HL-60 (cell line): ENCODE measurements at regions not wholly inside any gene's neighbourhood (a gene's known extent, or its start where the extent isn't known, plus 50 kb on each side); places are given as distances from the start of the nearest gene placed in this dataset.

ENCODE experiments used
- DNase-seq, 2 experiments: peaks; one replicate each; pipeline ENCODE4 v3.0.0-alpha.2; 2010 to 2020; ENCODE audit warnings: low read depth in 1 of 2, low spot score in 1 of 2
- H3K27ac ChIP-seq: fragments of 250-450 bp; sonication (Bioruptor Pico); replicated peaks from 2 replicates; pipeline ENCODE4 v1.5.1; 2020; ENCODE audit warnings: mild to moderate bottlenecking, moderate library complexity
- H3K27me3 ChIP-seq: fragments of 250-450 bp; sonication (Bioruptor Pico); 2 replicates; pipeline ENCODE4 v1.5.1; 2021; ENCODE audit warnings: mild to moderate bottlenecking, moderate library complexity; ENCODE audit not compliant: insufficient read depth, poor library complexity, severe bottlenecking
- H3K4me3 ChIP-seq: replicated peaks from 2 replicates; pipeline ENCODE4 v1.5.1; 2011; ENCODE audit warnings: mild to moderate bottlenecking, control low read depth, low read length; ENCODE audit not compliant: insufficient read depth
- CTCF ChIP-seq: IDR thresholded peaks from one replicate; pipeline ENCODE4 v1.5.1; 2011; ENCODE audit warnings: low read length, control low read depth, inconsistent platforms; ENCODE audit not compliant: insufficient read depth
- GABPA ChIP-seq: IDR thresholded peaks from 2 replicates; pipeline ENCODE4 v1.6.1; 2012; ENCODE audit warnings: low read depth
- POLR2AphosphoS5 ChIP-seq: IDR thresholded peaks from 2 replicates; pipeline ENCODE4 v1.6.1; 2012; ENCODE audit warnings: low read depth
- SPI1 ChIP-seq: IDR thresholded peaks from 2 replicates; pipeline ENCODE4 v1.6.1; 2012; ENCODE audit warnings: low read depth, mild to moderate bottlenecking, borderline replicate concordance
- TF ChIP-seq, protein P1 (sequence below): IDR thresholded peaks from 2 replicates; pipeline ENCODE4 v1.6.1; 2012; ENCODE audit warnings: low read depth; ENCODE audit not compliant: insufficient replicate concordance

DNA sequence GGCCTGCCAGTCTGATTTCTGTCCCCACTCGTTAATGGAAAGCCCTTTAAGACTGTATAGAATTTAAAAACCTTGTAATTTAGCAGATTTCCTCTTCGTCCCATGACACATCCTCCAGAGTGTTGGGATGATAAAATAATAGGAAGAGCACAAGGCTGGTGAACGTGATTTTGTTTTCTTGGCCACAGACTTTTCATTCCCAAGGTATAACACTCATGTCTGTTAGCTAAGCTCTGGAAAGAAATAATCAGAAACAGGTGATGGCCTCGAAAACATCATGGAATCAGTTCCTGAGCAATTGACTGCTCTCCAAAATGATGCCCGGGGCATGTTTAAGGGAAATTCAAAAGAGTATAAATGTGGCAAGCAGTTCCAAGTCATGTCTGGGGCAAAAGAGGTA is 337.8 kb upstream of the TCF4 start:
- no peak for TF ChIP-seq GABPA
- no peak for TF ChIP-seq POLR2AphosphoS5
- no peak for TF ChIP-seq CTCF
- TF ChIP-seq, protein P1, sequence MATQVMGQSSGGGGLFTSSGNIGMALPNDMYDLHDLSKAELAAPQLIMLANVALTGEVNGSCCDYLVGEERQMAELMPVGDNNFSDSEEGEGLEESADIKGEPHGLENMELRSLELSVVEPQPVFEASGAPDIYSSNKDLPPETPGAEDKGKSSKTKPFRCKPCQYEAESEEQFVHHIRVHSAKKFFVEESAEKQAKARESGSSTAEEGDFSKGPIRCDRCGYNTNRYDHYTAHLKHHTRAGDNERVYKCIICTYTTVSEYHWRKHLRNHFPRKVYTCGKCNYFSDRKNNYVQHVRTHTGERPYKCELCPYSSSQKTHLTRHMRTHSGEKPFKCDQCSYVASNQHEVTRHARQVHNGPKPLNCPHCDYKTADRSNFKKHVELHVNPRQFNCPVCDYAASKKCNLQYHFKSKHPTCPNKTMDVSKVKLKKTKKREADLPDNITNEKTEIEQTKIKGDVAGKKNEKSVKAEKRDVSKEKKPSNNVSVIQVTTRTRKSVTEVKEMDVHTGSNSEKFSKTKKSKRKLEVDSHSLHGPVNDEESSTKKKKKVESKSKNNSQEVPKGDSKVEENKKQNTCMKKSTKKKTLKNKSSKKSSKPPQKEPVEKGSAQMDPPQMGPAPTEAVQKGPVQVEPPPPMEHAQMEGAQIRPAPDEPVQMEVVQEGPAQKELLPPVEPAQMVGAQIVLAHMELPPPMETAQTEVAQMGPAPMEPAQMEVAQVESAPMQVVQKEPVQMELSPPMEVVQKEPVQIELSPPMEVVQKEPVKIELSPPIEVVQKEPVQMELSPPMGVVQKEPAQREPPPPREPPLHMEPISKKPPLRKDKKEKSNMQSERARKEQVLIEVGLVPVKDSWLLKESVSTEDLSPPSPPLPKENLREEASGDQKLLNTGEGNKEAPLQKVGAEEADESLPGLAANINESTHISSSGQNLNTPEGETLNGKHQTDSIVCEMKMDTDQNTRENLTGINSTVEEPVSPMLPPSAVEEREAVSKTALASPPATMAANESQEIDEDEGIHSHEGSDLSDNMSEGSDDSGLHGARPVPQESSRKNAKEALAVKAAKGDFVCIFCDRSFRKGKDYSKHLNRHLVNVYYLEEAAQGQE, result no peak
- TF ChIP-seq SPI1, result no peak
- no peak overlapping the region for H3K27ac ChIP-seq
- H3K27me3 ChIP-seq, result no peaks in the 10 kb centered on the region
- H3K4me3 ChIP-seq, result no peak overlapping the region
- no peak for DNase-seq

- DNase-seq, result no peak
- H3K27me3 ChIP-seq, result no peaks in the 10 kb centered on the region
- no peak for TF ChIP-seq POLR2AphosphoS5
- TF ChIP-seq SPI1, result no peak
- TF ChIP-seq, protein P1, result no peak
- TF ChIP-seq GABPA, result no peak
- TF ChIP-seq CTCF, result no peak
- H3K27ac ChIP-seq, result no peak overlapping the region
- H3K4me3 ChIP-seq, result no peak overlapping the region
Measured at GRCh38 chr18:55920063-55920462, 332.1 kb upstream of the TCF4 start.

GRCh38 chr18:55918444-55918843 is 330.5 kb upstream of the TCF4 start:
- DNase-seq, result no peak
- no peak overlapping the region for H3K4me3 ChIP-seq
- no peak overlapping the region for H3K27ac ChIP-seq
- H3K27me3 ChIP-seq, result no peaks in the 10 kb centered on the region
- no peak for TF ChIP-seq CTCF

DNA sequence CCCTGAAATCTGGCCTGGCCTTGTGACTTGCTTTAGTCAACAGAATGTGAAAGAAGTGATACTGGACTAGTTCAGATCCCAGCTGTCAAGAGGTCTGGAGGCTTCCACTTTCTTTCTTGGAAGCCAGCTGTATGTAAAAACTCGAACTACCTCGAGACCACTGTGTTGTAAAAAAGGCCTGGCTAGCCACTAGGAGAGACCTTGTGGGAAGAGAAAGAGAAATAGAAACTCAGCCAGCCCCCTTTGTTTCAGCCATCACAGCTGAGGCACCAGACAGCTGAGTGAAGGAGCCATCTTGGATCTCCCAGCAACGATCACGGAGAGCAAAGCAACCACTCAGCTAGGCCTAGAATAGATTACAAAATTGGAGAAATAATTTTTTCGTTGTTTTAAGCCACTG is 324.9 kb upstream of the TCF4 start:
- no peak for DNase-seq
- Histone ChIP-seq H3K4me3 (no peak overlapping the region), H3K27me3 (no peaks in the 10 kb centered on the region), H3K27ac (no peak overlapping the region)
- TF ChIP-seq, protein P1, result no peak
- TF ChIP-seq POLR2AphosphoS5 (no peak), CTCF (no peak), GABPA (no peak), SPI1 (no peak)
